Liver (tissue), 2 donors: ENCODE measurements at regions not wholly inside any gene's neighbourhood (a gene's known extent, or its start where the extent isn't known, plus 50 kb on each side); places are given as distances from the start of the nearest gene placed in this dataset.
"Not testable (repeated sequence)": the region's sequence is repeated elsewhere in the genome, so short reads cannot be mapped to it uniquely, and the experiment has no call there.

Experiments
- TF ChIP-seq, protein P1 (sequence below): IDR thresholded peaks from 2 replicates; pipeline ENCODE4 v1.6.1; 2016; ENCODE audit warnings: antibody characterized with exemption
- TF ChIP-seq, protein P2 (sequence below): fragments of 150-350 bp; IDR thresholded peaks from 2 replicates; pipeline ENCODE4 v1.5.1; 2017; ENCODE audit warnings: improper control_type of control experiment, low read depth, low read length; ENCODE audit not compliant: missing input control
- donor health status: healthy.

DNA sequence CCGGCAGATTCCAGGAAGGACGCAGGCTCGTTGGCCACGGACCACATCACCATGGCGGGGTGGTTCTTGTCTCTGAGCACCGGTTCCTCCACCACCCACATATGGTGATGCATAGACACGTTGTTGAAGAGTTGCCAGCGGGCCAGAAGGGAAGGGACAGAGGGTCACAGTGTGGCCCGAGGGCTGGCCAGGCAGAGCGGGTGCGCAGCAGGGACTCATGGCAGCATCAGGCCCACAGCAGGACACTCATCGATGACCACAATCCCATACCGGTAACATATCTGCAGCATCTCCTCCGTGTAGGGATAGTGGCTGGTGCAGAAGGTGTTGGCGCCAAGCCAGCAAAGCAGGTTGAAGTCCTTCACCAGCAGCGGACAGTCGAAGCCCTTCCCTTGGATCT, 469.2 kb upstream of the FAM174A start:
- TF ChIP-seq, protein P1, sequence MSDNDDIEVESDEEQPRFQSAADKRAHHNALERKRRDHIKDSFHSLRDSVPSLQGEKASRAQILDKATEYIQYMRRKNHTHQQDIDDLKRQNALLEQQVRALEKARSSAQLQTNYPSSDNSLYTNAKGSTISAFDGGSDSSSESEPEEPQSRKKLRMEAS, result not testable (repeated sequence)
- TF ChIP-seq, protein P2, sequence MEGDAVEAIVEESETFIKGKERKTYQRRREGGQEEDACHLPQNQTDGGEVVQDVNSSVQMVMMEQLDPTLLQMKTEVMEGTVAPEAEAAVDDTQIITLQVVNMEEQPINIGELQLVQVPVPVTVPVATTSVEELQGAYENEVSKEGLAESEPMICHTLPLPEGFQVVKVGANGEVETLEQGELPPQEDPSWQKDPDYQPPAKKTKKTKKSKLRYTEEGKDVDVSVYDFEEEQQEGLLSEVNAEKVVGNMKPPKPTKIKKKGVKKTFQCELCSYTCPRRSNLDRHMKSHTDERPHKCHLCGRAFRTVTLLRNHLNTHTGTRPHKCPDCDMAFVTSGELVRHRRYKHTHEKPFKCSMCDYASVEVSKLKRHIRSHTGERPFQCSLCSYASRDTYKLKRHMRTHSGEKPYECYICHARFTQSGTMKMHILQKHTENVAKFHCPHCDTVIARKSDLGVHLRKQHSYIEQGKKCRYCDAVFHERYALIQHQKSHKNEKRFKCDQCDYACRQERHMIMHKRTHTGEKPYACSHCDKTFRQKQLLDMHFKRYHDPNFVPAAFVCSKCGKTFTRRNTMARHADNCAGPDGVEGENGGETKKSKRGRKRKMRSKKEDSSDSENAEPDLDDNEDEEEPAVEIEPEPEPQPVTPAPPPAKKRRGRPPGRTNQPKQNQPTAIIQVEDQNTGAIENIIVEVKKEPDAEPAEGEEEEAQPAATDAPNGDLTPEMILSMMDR, result not testable (repeated sequence)
